NCI-H2081 treated with DMSO at 0.1 percent for 48 hours (cell line): ENCODE measurements at regions not wholly inside any gene's neighbourhood (a gene's known extent, or its start where the extent isn't known, plus 50 kb on each side); places are given as distances from the start of the nearest gene placed in this dataset.

Experiments used
- DNase-seq: peaks from one replicate; lab custom pipeline; 2025; lab: John Stamatoyannopoulos, UW

DNA sequence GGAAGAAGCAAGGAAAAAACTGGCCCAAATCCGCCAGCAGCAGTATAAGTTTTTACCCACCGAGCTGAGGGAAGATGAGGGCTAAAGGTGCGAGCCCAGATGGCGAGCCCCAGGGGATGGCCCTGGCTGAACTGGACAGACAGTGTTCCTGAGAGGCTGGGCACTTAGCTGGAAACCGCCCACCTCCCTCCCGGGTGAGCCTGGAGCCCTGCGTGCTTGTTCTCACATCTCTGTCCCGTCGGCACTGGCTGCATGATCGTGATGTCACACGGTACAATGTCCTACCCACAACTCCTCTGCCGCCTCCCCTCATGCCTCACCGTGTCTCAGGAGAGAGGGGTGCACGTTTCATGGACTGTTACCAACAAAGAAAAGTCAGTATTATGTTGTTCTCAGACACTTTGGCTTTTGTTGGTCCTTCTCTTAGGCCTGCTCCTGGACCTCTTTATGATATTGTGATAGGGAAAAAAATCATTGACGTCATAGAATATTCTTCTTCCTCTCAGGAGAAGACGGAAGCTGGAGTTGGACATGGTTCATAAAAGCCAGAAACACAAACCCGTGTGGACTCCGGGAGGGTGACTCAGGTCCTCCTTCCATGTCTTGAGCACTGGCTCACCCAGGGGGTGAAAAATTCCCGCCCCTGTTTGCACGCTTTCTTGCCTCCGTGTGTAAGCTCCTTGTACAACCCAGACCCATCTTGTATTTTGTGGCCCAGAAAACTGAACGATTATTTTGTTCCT is 201.8 kb upstream of the TPM1 start:
- no peak for DNase-seq

DNA sequence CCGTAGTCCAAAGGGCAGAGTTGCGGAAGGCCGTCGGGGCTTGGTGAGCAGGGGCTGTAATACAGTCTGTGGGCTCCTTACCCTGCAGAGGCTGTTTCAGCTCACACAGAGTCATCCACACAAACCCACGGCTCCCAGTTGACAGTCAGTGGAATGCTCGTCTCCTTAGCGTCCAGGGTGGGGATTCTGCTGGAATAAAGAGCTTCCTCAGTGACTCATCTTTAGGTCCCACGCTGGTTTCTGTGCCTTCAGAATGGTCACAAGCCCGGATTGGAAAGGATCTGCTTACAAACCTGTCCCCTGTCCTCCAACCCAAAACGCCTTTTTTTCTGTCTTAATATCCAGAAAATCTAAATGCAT is 201.3 kb upstream of the TPM1 start:
- DNase-seq = no peak

DNA sequence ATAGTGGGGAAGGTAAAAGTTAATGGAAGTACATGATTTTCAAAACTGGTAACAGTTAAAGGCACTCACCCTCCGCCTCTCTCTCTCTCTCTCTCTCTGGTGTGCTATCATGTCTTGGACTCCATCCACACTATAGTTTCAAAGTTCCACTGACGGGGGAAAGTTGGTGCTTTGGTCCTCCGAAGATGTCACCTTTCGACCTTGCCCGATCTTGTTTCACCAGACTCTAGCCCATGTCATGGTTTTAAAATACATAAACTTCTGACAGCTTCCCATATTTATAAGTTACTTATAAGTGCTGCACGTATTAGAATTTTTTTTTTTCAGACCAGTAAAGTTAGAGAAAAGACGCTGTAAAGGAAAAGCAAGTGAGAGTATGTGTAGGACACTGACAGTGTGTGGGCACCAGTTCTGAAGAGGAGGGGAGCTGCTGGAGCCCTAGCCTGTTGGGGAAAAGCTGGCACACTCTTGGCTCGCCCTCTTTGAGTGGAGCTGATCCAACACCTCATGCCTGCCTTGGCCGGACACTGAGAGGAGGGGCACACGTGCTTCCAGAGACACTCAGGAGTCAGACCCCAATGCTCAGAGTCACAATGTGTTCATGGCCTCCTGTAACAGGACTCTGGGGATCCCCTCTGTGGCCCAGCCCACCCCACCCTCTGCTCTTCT is 200.5 kb upstream of the TPM1 start:
- no peak for DNase-seq

DNA sequence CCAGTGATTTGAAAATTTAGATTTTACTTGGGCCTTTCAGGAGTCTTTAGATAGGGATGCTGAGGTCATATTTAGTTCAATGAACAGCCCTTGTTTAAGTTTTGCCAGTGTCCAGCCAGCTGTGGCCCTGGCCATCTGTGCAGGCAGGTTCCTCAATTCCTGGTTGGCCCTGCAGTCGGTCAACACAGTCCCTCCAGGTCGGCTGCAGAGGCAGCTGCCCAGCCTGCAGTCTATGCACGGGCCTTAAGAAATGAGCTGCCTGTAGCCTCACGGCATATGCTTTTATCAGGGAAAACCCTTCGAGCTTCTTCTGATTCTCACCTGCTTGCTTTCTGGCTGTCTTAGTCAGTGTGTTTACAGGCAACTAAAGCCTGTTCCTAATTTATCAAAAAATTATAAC is 199.2 kb upstream of the TPM1 start:
- DNase-seq = no peak

DNA sequence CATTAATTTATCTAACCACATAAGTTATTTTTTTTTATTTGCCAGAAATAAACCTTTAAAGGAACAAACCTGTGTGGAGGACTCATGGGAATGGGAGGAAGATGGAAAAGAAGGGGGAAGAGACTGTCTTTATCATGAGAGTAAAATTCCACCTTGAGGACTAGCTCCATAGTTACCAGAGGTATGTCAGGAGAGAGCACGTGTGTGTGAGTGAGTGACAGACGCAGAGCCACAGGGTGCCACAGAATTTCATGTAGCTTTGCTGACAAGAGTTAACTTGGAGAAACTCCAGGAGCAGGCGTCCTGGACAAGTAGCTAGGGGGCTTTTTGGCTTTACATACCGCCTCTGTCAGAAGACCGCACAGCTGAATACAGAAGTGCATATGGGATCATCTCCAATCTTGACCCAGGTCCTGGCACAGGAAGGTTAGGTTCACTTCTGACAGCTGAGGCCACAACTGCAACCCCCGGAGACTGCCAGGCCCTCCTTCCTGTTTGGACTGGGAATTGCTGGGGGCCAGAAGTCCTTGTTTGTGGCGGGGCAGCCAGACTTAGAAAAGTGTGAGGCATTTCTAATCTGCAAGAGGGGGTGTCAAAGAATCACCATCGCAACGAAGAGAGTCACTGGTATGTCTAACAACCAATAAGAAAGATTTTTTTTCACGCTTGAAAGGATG is 197.8 kb upstream of the TPM1 start:
- no peak for DNase-seq

DNA sequence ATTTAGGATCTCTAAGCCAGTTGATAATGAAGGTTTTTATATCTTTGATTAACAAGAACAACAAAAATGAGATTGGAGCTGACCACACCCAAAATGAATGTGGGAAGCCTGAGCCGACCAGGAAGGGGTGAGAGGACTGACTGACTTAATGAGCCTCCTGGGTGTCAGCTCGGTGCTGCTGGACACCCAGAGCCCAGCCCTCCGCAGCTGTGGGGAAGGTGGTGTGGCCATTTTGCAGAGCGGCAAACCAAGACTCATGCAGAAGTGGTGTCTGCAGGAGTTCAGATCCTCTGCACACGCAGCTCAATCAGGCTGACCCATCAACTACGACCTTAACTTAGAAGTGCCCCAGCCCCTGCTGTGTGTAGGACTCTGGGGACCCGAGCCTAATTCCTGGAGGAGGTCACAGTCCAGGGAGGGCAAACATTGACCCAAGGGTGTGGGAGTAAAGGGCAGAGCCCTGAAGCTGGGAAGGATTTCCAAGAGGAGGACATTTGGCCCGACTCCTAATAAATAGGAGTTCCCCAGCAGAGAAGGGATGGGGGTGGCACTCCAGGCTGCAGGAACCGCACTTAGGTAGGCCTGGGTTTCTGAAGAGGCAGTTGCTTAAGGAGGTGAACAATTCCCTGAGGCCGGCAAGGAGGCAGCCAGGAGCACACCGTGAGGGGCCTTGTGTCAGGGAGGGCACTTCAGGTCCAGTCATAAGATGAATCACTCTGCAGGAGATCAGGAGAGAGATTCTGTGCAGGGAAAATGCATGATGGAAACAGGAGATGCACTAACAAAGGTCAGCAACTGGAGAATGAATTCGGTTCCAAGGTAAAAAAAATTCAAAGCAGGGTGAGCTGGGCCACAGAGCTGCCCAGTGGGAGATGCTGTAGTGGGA is 197.1 kb upstream of the TPM1 start:
- no peak for DNase-seq

DNA sequence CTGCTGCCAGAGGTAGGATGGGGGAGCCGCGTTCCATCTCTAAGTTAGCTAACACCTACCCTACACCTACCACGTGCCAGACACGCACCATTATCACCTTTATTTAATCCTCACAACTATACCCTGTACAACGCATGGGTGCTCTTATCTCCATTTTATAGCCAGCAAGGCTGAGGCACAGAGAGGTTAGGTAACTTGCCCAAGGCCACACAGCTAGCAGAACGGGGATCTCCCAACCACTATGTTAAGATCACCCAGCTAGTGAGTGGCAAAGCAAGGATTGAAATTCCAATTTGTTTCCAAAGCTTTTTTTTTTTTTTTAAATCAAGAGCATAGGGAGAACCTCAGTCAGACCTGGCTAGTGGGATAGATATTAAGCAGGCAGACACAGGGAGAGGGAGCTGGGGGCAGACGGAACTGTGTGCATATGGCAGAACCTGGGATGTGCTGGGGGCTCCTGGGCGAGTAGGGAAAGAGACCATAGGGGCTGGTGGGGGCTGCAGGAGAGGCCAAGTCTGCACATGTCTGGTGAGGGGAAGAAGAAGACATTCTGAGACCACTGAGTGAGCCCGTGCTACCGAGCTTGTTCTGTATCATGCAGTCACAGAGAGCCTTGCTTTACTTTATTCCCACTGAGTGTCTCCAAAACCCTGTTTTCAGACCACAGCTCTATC is 196.3 kb upstream of the TPM1 start:
- no peak for DNase-seq

DNA sequence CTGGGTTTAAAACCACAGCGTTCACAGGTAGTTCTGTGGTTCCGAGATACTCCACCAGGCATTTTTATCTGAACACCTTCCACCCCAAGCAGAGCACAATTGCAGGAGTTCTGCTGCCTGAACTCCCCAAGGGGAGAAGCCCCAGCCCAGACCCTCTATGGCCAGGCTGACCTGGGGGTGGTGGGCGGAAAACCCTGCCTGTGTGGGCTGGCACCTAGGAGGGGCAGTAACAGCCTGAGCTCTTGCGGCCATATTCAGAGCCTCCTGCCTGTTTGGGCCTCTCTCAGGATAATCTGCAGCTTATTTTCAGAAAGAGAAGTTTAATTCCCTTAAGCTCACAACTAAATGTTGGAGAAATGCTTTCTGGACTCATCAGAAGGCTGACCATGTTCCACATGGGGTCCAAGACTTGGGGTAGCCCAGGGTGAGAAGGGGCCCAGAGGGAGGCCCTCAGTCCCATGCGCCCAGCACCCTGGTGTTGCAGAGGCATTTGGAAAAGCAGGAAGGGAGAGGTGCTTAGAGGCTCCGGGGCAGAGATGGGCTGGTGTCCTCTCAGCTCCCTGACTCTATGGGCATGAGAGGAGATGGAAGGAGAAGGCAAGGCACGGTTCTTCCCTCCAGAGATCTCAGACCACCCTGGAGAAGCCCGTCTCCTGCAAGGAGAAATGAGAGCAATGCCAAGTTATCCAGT is 195.6 kb upstream of the TPM1 start:
- no peak for DNase-seq

DNA sequence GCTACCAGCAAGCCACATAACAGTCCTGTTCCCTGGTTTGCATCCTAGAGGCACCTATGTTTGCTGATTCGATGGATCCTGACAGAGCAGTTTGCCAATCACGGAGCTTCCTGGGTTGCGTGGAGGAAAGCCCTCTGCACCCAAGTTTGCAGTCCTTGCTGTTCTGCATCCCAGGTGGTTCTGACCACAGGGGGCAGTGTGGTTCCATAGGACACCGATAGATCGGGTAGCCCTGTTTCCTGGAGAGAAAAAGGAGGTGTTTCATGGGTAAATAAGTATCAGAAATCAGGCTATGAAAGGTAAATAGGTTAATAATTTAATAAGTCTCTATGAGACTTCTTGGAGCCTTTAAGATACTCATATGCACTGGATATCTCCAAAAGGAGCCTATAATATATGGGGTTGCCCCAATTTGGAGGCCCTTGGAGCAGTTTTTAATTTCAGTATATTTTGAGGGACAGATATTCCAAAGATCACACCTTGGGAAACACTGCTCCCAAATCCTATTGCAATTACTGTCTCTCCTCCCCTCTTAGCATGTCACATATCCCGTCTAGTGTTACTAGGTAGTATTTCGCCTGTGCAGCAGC is 194.6 kb upstream of the TPM1 start:
- peak; percentile 18 for DNase-seq

DNA sequence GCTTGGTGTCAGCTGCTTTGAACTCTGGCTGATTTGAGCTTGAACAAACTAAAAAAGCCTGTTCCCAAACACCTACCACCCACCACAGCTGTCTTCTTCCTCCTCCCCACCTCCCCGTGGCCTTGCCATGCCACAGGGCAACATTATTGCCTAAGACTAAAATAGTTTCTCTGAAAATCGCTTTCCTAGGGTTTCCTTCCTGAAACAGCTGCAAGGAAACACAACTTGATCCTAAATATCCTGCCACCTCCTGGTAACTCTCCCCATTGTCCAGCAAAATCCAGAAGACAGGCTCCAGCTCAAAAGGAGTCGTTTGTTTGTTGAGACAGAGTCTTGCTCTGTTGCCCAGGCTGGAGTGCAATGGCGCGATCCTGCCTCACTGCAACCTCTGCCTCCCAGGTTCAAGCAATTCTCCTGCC is 193.9 kb upstream of the TPM1 start:
- no peak for DNase-seq

DNA sequence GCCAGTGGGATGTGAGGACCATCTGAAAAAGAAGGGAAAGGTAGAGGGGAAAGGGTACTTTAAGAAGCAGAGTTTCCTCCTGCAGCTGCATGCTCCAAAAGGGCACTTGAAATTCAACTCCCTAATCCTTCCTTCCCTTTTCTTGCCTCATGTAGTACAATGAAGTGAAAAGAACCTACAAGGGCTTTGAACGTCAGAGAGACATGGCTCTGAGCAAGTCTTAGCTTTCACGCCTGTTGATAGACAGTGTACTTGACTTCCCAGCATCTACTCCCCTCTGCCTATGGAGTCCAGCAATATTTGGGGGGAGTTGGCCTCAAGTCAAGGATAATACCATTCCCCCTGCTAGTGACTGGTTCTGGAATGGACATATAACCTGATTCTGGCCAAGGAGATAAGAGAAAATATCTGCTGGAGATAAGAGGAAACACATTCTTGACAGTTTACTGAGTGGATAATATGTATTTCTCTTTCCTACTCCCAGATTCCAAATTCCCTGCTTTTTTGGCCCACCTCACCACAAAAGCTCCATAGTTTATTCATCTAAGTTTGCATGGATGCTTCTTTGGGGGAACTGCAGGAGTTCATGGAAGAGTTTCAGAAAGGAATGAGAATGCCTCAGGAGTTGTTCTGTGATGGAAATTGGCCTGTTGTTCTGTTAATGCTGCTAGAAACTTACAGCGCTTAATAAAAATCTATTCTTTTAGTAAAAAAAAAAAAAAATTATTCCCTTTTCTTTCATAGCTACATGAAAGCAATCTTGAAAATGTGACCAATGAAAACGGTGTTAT is 193.0 kb upstream of the TPM1 start:
- no peak for DNase-seq

DNA sequence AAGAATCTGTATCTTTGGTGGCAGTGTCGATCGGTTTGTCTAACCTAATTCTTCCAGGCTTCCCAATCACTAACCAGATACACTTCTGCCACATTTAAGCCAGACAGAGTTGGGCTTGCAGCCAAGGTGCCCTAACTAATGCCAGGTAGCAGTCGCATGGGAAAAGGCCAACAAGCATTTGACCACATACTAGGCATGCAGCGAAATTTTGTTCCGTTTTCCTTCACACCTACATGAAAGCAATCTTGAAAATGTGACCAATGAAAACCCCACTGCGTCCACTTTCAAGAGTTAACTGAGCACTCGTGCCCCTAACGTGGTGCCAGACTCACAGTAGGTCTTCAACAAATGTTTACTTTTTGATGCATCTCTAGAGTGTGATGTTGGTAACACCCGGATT is 192.2 kb upstream of the TPM1 start:
- no peak for DNase-seq

DNA sequence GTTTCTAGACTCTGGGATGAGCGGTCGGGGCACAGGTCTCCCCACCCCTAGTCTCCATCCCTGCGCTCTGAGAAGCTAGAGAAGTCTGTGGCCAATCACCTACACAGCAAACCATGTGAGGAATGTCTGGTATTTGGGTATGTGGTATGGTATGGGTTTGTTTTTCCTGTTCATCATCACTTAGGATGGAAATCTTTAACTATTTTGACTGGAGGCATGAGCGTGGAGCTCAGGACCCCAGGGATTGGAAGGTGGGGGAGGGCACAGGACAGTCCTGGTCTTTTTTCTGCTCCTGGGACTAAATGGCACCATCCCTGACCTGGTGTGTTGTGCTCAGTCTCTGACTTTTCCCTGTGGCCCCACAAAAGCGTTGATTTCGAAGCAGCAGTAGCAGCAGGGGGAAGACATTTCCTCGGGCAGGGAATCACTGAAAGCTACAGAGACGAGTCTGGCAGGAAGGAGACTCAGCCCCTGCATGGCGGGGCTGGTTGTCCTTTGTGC is 191.7 kb upstream of the TPM1 start:
- DNase-seq = no peak

DNA sequence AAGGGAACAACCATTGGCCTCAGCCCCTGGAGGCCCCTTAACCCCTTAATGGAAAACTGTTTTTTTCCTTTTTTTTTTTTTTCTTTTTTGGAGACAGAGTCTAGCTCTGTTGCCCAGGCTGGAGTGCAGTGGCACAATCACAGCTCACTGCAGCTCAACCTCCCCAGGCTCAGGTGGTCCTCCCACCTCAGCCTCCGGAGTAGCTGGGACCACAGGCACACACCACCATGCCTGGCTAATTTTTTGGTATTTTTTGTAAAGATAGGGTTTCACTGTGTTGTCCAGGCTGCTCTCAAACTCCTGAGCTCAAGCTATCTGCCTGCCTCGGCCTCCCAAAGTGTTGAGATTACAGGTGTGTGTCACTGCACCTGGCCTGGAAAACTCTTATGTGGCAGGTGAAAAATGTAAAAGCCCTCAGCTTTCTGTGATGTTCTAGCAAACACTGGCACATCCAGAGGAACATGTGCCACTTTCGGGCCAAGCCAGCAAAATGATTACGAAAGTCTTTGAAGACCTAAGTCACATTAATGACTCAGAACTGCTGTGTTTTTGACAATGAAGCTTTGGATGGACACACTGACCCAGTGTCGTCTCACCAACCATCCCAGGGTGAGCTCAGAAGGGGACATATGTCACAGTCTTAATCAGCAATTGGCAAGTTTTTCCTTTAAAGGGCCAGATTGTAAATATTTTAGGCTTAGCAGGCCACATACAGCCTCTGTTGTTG is 189.3 kb upstream of the TPM1 start:
- DNase-seq = no peak

DNA sequence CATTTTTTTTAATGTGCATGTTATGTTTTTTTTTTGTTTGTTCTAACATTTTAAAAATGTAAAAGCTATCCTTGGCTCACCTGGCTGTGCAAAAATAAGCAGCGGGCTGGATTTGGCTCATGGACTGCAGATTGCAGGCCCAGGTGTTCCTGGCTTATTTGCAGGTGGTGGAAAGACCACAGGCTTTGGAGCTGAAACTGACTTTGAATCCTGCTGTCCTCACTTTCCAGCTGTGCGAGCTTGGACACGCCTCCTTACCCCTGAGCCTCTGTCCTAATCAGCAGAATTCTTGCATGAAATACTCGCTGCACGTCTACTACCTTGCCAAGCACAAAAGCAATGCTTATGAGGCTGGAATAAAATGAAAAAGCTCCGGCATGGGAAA is 188.7 kb upstream of the TPM1 start:
- DNase-seq = no peak

DNA sequence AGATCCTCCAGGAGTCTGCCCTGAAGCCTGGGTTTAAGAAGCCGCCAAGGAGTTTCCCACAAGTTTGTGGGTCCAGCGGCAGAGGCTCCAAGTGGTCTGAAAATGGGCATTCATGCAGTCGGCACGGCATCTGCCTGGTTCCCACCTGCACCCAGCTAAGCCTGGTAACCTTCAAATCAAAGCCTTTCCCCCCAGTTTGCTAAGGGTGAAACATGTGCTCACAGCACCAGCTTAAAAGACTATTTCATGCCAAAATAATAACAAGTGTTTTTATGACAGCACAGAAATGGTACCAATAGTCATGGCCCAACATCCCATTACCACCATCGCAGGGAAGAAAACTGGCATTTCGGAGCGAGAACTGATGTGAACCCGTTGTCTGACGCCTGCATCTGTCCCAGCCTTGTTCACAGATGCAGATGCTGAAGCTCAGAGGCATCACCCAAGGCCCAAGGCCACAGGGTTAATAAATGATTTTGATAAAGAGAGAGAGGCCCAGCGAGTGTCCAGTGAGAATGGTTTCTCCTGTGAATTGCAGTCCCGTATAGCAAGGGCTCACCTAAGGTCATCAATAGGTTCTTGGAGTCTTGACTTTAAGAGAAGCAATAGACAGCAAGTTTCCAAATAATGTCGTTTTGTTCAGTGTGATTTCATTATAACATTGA is 188.0 kb upstream of the TPM1 start:
- DNase-seq = no peak

DNA sequence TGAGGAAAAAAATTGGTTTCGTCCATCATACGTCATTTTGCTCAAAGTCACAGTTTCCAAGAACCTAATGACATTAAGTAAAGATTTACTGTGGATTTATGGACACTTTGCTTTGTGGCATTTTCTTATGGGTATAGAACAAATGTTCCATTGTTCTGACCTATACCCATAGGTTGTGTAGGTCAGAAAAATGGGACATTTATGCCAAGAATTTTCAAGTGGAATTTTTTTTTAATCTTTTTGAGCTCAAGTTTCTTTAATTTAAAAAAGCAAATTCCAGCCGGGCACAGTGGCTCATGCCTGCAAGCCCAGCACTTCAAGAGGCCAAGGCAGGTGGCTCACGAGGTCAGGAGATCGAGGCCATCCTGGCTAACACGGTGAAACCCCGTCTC is 187.5 kb upstream of the TPM1 start:
- no peak for DNase-seq

DNA sequence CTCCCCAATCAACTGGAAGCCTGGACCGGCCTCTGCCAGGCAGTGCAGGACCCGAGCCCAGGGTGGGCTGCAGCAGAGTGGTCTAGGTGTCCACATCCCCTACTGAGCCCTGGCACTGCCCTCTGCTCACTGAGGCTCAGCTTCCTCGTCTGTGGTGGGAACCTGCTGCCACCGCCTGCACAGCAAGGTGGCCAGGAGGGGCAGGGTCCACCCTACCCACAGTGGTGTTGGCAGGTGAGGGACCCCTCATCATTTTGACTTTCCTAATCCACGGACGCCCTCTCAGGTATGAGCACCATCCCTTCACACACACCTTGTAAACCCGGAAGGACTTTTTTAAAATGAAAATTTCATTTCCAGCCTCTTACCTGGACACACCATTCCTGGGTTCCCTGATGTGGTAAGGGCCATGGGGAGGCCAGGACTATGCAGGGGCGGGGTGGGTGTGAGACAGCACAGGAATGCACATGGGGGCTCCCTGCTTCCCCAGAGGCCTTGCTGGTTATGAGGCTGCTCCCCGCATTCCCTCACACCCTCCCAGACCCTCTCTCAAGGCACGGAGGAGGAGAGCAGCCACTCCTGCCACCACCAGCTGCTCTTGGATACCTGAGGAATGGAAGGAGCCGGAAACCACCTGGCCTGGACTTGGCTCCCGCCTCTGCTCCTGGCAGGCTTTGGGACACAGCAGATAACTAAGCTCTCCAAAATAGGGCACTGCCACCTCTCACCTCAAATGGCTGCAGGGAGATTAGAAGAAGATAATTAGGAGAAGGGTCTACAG is 185.9 kb upstream of the TPM1 start:
- no peak for DNase-seq
